DND-41 (cell line): ENCODE measurements at regions not wholly inside any gene's neighbourhood (a gene's known extent, or its start where the extent isn't known, plus 50 kb on each side); places are given as distances from the start of the nearest gene placed in this dataset.
"Not testable (repeated sequence)": the region's sequence is repeated elsewhere in the genome, so short reads cannot be mapped to it uniquely, and the experiment has no call there.

Experiments
- ATAC-seq: fragments of 200-7000 bp; cut with Tn5 transposase; 3 replicates; pipeline ENCODE4 v1.9.1; 2021; ENCODE audit warnings: low read depth; ENCODE audit not compliant: insufficient read depth
- DNase-seq: peaks from one replicate; pipeline ENCODE4 v3.0.0-alpha.2; 2020
- H2AFZ ChIP-seq: 2 replicates; pipeline ENCODE4 v1.6.0; 2012; ENCODE audit warnings: low read depth, low read length
- H3K27ac ChIP-seq: 2 replicates; pipeline ENCODE4 v1.5.1; 2012; ENCODE audit warnings: low read length, inconsistent platforms
- H3K27me3 ChIP-seq: fragments of 200-600 bp; sonication (generic); 2 replicates; pipeline ENCODE4 v1.6.0; 2012; ENCODE audit warnings: low read length, mild to moderate bottlenecking, inconsistent platforms; ENCODE audit not compliant: insufficient read depth, poor library complexity
- H3K36me3 ChIP-seq: 2 replicates; pipeline ENCODE4 v1.5.1; 2012; ENCODE audit warnings: low read length, inconsistent platforms; ENCODE audit not compliant: insufficient read depth
- H3K4me1 ChIP-seq: 2 replicates; pipeline ENCODE4 v1.5.1; 2012; ENCODE audit warnings: mild to moderate bottlenecking, low read length; ENCODE audit not compliant: insufficient read depth
- H3K4me2 ChIP-seq: 2 replicates; pipeline ENCODE4 v1.6.0; 2012; ENCODE audit warnings: mild to moderate bottlenecking, moderate library complexity, low read length, inconsistent platforms; ENCODE audit not compliant: insufficient read depth
- H3K4me3 ChIP-seq, 2 experiments: fragments of 200-600 bp in 1 of 2; shearing (Covaris generic) in 1 of 2; 2 replicates each; pipeline ENCODE4 v1.5.1; 2012 to 2016; ENCODE audit warnings: inconsistent platforms in 2 of 2, low read length in 2 of 2, mild to moderate bottlenecking in 2 of 2, low read depth in 1 of 2, moderate library complexity in 1 of 2
- H3K79me2 ChIP-seq: 2 replicates; pipeline ENCODE4 v1.6.0; 2012; ENCODE audit warnings: low read length, inconsistent platforms; ENCODE audit not compliant: insufficient read depth
- H3K9ac ChIP-seq: 2 replicates; pipeline ENCODE4 v1.6.0; 2012; ENCODE audit warnings: low read depth, mild to moderate bottlenecking, inconsistent platforms, low read length, moderate library complexity
- H3K9me3 ChIP-seq: 2 replicates; pipeline ENCODE4 v1.5.1; 2012; ENCODE audit warnings: low read length, moderate library complexity, mild to moderate bottlenecking, inconsistent platforms; ENCODE audit not compliant: insufficient read depth, severe bottlenecking
- H4K20me1 ChIP-seq: 2 replicates; pipeline ENCODE4 v1.6.0; 2012; ENCODE audit warnings: low read length; ENCODE audit not compliant: insufficient read depth
- EZH2 ChIP-seq: IDR thresholded peaks from 3 replicates; pipeline ENCODE4 v1.6.1; 2012; ENCODE audit warnings: borderline replicate concordance, low read depth, mild to moderate bottlenecking, moderate library complexity, low read length, inconsistent platforms; ENCODE audit not compliant: severe bottlenecking
- TF ChIP-seq, protein P1 (sequence below): IDR thresholded peaks from 2 replicates; pipeline ENCODE4 v1.5.1; 2012; ENCODE audit warnings: borderline replicate concordance, low read length, moderate library complexity, mild to moderate bottlenecking; ENCODE audit not compliant: poor library complexity, severe bottlenecking; ENCODE audit errors: extremely low read depth

DNA sequence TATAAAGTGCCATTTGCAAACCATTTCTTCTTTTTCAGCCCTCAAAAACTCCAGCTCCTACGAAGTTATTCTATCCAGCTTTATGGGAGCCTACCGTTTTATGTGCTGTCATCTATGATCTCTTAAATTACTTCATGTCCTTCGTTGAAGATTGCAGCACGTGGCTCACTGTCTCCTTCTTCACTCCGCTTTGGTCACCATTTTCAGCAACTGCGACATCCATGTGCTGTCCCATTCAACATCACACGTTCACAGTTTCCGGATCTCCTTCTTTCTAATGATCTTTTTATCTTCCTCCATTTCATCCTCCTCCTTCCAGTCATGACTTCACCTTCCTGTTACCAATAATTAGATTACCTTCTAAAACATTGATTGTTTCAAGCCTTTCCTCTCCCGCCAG, 143.3 kb upstream of the KRAS start:
- Histone ChIP-seq H3K4me1 (no peaks in the 10 kb centered on the region), H3K9ac (no peak overlapping the region), H3K9me3 (no peaks in the 10 kb centered on the region), H3K4me3 (no peak overlapping the region), H3K36me3 (no peaks in the 10 kb centered on the region), H4K20me1 (no peaks in the 10 kb centered on the region), H3K27me3 (no peaks in the 10 kb centered on the region), H3K4me2 (no peak overlapping the region), H2AFZ (no peak overlapping the region), H3K27ac (no peak overlapping the region), H3K79me2 (no peaks in the 10 kb centered on the region)
- no peak for DNase-seq
- no peak for ATAC-seq
- TF ChIP-seq, protein P1, sequence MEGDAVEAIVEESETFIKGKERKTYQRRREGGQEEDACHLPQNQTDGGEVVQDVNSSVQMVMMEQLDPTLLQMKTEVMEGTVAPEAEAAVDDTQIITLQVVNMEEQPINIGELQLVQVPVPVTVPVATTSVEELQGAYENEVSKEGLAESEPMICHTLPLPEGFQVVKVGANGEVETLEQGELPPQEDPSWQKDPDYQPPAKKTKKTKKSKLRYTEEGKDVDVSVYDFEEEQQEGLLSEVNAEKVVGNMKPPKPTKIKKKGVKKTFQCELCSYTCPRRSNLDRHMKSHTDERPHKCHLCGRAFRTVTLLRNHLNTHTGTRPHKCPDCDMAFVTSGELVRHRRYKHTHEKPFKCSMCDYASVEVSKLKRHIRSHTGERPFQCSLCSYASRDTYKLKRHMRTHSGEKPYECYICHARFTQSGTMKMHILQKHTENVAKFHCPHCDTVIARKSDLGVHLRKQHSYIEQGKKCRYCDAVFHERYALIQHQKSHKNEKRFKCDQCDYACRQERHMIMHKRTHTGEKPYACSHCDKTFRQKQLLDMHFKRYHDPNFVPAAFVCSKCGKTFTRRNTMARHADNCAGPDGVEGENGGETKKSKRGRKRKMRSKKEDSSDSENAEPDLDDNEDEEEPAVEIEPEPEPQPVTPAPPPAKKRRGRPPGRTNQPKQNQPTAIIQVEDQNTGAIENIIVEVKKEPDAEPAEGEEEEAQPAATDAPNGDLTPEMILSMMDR: no peak
- TF ChIP-seq EZH2: no peak

DNA sequence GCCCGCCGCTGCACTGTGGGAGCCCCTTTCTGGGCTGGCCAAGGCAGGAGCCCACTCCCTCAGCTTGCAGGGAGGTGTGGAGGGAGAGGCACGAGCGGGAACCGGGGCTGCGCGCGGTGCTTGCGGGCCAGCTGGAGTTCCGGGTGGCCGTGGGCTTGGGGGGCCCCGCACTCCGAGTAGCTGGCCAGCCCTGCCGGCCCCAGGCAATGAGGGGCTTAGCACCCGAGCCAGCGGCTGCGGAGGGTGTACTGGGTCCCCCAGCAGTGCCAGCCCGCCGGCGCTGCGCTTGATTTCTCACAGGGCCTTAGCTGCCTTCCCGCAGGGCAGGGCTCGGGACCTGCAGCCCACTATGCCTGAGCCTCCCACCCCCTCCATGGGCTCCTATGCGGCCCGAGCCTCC, 140.6 kb upstream of the KRAS start:
- H2AFZ ChIP-seq, H3K4me1 ChIP-seq, H3K79me2 ChIP-seq, H3K9ac ChIP-seq, H3K27me3 ChIP-seq, H3K27ac ChIP-seq, ATAC-seq, H4K20me1 ChIP-seq, H3K4me3 ChIP-seq, H3K36me3 ChIP-seq, H3K4me2 ChIP-seq, DNase-seq, H3K9me3 ChIP-seq: not testable (repeated sequence)

DNA sequence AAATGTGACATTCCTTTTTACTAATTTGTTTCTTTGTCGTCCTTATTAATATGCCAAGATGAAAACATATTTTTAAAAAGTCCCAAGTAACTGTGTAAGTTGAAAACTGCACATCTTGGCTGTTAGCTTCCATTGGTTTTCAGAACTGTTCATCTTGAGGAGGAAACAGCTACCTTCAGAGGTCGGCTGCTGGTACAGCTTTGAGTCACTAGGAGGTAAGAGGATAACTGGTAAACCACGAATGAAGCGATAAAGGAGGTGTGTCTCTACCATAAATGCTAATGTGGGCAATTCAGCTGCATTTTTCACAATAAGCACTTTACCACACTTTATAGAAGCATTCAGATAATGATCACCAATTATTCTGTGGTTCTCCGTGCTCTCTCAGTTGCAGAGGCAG, 137.5 kb upstream of the KRAS start:
- Histone ChIP-seq H3K9ac (no peak overlapping the region), H3K4me1 (peaks cover 20% of the 10 kb centered on the region), H3K27ac (no peak overlapping the region), H3K9me3 (no peaks in the 10 kb centered on the region), H3K27me3 (no peaks in the 10 kb centered on the region), H3K4me3 (no peak overlapping the region), H3K36me3 (no peaks in the 10 kb centered on the region), H3K79me2 (no peaks in the 10 kb centered on the region), H3K4me2 (no peak overlapping the region), H2AFZ (no peak overlapping the region), H4K20me1 (no peaks in the 10 kb centered on the region)
- TF ChIP-seq, protein P1: no peak
- no peak for TF ChIP-seq EZH2
- ATAC-seq (no peak), DNase-seq (no peak)

DNA sequence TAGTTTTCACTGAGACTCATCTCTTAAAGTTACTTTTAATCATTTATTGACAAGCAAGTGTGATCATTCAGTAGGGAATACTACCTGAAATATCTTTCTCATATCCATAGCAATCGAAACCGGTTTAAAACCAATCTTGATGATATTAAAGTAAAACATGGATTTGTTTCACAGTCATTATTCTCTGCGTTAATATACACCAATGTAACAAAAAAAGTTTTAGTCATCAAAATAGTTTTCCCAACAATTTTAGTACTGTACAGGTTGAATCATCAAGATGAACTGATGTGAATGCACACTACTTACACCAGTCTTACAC, 137.0 kb upstream of the KRAS start:
- no peak for DNase-seq
- H4K20me1 ChIP-seq: no peaks in the 10 kb centered on the region
- no peak overlapping the region for H3K9ac ChIP-seq
- H3K4me3 ChIP-seq: no peak overlapping the region
- no peak for ATAC-seq
- H3K27ac ChIP-seq: no peak overlapping the region
- no peaks in the 10 kb centered on the region for H3K36me3 ChIP-seq
- peaks cover 20% of the 10 kb centered on the region for H3K4me1 ChIP-seq
- H3K9me3 ChIP-seq: no peaks in the 10 kb centered on the region
- H3K79me2 ChIP-seq: no peaks in the 10 kb centered on the region
- no peaks in the 10 kb centered on the region for H3K27me3 ChIP-seq
- no peak overlapping the region for H2AFZ ChIP-seq
- H3K4me2 ChIP-seq: peak overlapping the region; percentile 75; the same call in 1 of the 2 replicates
- TF ChIP-seq, protein P1: no peak
- no peak for TF ChIP-seq EZH2
